ENCODE measurements at regions not wholly inside any gene's neighbourhood (a gene's known extent, or its start where the extent isn't known, plus 50 kb on each side); places are given as distances from the start of the nearest gene placed in this dataset.

- ATAC-seq: no peak
- no peaks in the 10 kb centered on the region for H3K36me3 Mint-ChIP-seq (ENCODE audit: low read depth)
- no peaks in the 10 kb centered on the region for H3K36me3 ChIP-seq (ENCODE audit: insufficient read depth)
- peaks cover 8% of the 10 kb centered on the region; the same call in 1 of the 2 replicates for H3K9me2 ChIP-seq (ENCODE audit: insufficient read depth)
- TF ChIP-seq STAT1 (IDR thresholded peaks at IDR 0.05; ENCODE audit: unreplicated experiment) (no peak), ZNF462 (CRISPR knock-in tag; IDR thresholded peaks at IDR 0.05) (no peak), POLR2AphosphoS5 (IDR thresholded peaks at IDR 0.05; ENCODE audit: low read depth) (no peak), ETS1 (IDR thresholded peaks at IDR 0.05) (no peak), ZNF114 (CRISPR knock-in tag; IDR thresholded peaks at IDR 0.05) (no peak), CREB1 (CRISPR knock-in tag; IDR thresholded peaks at IDR 0.05; ENCODE audit: low read depth) (no peak), EZH2 (IDR thresholded peaks at IDR 0.05; ENCODE audit: low read depth, unreplicated experiment) (no peak), JUNB (IDR thresholded peaks at IDR 0.05; ENCODE audit: unreplicated experiment) (no peak), REST (IDR thresholded peaks at IDR 0.05; ENCODE audit: unreplicated experiment) (no peak), EZH2phosphoT487 (IDR thresholded peaks at IDR 0.05; ENCODE audit: unreplicated experiment) (no peak), NANOG (IDR thresholded peaks at IDR 0.05; ENCODE audit: borderline replicate concordance) (no peak), ZNF331 (CRISPR knock-in tag; IDR thresholded peaks at IDR 0.05; ENCODE audit: low read depth) (no peak), CTCF (conservative IDR thresholded peaks at IDR 0.05; ENCODE audit: low read depth in 2 of 2) (no peak)
- H3K79me2 ChIP-seq (replicated peaks; ENCODE audit: insufficient read depth): no peaks in the 10 kb centered on the region
- H3K27ac Mint-ChIP-seq: no peak overlapping the region
- no peak overlapping the region for H2AFZ ChIP-seq
- no peaks in the 10 kb centered on the region for H4K20me1 ChIP-seq (replicated peaks; ENCODE audit: insufficient read depth)
- H3K4me2 ChIP-seq: no peak overlapping the region
- DNase-seq (ENCODE audit: low spot score): no peak
- H3K4me3 Mint-ChIP-seq: no peak overlapping the region
- peaks cover 3% of the 10 kb centered on the region for H3K27me3 Mint-ChIP-seq (ENCODE audit: insufficient read depth, low read depth, poor library complexity)
- H3K27me3 ChIP-seq (ENCODE audit: insufficient read depth): no peaks in the 10 kb centered on the region
- no peaks in the 10 kb centered on the region for H3K4me1 ChIP-seq (ENCODE audit: insufficient read depth)
- H3K27ac ChIP-seq (ENCODE audit: low read depth): no peak overlapping the region
- H3K9me3 Mint-ChIP-seq: no peaks in the 10 kb centered on the region
- H3K4me3 ChIP-seq: no peak overlapping the region
- H3F3A ChIP-seq (replicated peaks; ENCODE audit: low read depth): no peaks in the 10 kb centered on the region
- H3K4me1 Mint-ChIP-seq: no peaks in the 10 kb centered on the region; the same call in 2 of the 3 replicates
Observed at GRCh38 chr15:91782221-91782620, 71.3 kb upstream of the SLCO3A1 start.
